ENCODE measurements at regions not wholly inside any gene's neighbourhood (a gene's known extent, or its start where the extent isn't known, plus 50 kb on each side); places are given as distances from the start of the nearest gene placed in this dataset.
"Not testable (repeated sequence)": the region's sequence is repeated elsewhere in the genome, so short reads cannot be mapped to it uniquely, and the experiment has no call there.

- DNase-seq (no peak), ATAC-seq (no peak)
- intact Hi-C loops (cut with DNase I), result no loop called here
These were observed 480.4 kb downstream of the SIPA1L2 start for GRCh38 chr1:232149287-232150201.

- DNase-seq (no peak), ATAC-seq (no peak)
- intact Hi-C loops (cut with DNase I), result no loop called here
These were observed 482.7 kb downstream of the SIPA1L2 start for GRCh38 chr1:232147215-232147614.

DNA sequence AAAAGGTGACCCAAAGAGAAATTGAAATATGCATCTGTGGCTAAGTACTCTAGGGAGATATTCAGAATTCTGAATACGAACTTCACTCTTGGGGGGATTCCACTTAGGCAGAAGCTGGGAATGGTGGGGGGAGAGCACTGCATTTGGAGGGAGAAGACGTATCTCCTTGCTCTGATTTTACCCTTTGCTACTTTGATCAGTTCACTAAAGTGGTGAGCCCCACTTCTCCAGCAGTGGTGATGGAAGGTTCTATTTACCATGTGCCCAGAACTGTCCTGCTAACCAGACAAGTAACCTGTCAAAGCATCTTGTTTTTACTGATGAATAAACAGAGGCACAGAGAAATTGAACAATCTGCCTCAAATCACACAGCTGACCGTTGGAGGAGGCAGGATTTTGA is 483.4 kb downstream of the SIPA1L2 start:
- intact Hi-C loops (cut with DNase I), result no loop called here
- DNase-seq, result no peak
- ATAC-seq, result no peak

- intact Hi-C loops (cut with DNase I), result no loop called here
- DNase-seq (no peak), ATAC-seq (peak in 1 of 2 donors; percentile 24)
These were observed 484.2 kb downstream of the SIPA1L2 start for GRCh38 chr1:232145768-232146167.

DNA sequence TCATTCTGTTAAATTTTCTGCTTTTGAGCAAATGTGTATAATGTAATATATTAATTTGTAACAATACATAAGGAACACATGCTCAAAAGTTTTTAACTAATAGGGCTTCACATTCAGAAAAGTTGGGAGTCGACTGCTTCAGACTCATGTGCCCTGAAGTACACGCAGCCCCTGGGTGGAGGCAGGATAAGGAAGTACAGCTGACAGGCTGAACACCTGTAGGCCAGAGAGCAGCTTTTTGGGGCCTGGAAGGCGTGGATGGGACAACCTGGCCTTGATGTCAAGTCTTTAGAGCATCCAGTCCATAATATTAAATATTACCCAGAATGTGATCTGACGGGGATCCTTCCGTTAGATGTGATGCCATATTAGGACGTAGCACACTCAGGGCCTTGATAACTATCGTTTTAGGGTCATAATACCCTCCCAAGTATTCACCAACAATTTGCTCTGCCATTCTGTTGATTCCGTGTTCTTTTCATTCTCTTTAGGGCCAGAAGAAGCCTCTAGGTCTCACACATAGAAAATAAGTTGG is 485.2 kb downstream of the SIPA1L2 start:
- intact Hi-C loops (cut with DNase I), result no loop called here
- ATAC-seq (no peak), DNase-seq (no peak)

DNA sequence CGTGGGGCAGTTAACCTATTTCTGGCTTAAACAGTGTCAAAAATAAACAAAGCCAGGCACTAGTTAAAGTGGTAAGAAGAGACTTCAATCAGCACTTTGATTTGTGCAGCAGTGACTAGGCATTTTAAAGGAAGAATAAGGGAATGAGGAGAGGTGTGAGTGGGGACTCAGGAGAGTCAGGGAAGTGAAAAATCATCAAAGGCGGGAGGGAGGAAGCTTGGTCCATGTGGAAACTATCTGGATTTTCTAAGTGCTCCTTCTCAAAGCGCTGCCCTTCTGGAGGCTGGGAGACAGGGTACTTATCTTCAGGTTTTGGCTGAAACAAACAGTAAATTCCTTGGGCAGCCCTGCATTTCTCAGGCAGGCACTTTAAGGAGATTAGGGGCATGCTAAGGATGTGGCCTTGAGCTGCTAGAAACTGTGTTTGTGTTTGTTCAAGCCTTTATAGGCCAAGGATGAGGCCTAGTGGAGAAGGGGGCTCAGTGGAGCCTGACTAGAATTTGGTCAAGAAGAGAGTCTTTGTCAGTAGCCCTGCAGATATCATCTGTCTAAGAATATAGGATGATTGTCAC is 486.5 kb downstream of the SIPA1L2 start:
- DNase-seq (no peak), ATAC-seq (peak in 1 of 2 donors; percentile 28)
- intact Hi-C loops (cut with DNase I), result no loop called here

DNA sequence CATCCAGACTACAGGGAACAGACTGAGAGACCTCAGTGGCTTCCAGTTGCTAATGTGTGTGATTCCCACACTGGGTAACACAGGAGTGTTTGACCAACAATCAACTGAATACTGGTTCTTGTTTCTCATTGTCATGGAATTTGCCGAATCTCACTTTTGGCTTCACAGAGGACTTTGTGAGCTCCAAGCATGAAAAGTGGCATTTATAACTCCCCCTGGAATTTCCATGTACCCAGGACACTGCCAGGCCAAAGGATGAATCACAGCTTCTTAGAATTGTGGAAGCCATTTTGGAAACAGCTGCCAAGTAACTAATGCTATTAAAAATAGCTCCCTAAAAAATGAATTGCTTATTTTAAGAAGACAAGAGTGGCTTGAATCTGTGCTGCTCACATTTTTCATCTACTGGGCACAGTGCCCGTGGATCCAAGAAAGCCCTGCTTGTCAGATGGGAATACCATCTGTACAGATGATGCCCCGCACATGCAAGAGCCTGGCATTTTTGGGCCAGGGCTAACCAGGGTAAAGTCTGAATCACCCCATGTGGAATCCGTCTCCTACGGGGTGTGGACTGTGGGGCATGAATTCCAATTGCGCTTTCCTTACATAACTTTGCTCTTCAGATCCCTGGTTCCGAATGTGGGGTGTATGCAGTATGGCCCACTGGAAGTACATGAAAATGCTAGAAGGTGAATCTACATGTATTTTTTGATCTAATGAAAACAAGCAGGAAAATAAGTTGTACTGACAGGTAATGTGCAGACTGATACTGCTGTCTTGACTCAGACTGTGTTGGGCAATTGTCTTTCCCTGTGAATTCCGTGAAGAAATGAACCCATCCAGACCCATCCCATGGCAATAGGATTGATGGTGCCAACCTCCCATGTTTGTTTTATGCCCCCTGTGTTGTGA is 487.3 kb downstream of the SIPA1L2 start:
- ATAC-seq (peak; percentile 84 to 95), DNase-seq (peak; percentile 36)
- intact Hi-C loops (cut with DNase I), result no loop called here

- ATAC-seq; intact Hi-C loops (cut with DNase I); DNase-seq: not testable (repeated sequence)
These were observed 488.8 kb downstream of the SIPA1L2 start for GRCh38 chr1:232141167-232141448.

GRCh38 chr1:232140419-232141166 is 489.3 kb downstream of the SIPA1L2 start:
- intact Hi-C loops (cut with DNase I), result no loop called here
- ATAC-seq, result no peak
- no peak for DNase-seq

- DNase-seq (no peak), ATAC-seq (no peak)
- intact Hi-C loops (cut with DNase I), result no loop called here
These were observed 490.5 kb downstream of the SIPA1L2 start for GRCh38 chr1:232139444-232139843.

DNA sequence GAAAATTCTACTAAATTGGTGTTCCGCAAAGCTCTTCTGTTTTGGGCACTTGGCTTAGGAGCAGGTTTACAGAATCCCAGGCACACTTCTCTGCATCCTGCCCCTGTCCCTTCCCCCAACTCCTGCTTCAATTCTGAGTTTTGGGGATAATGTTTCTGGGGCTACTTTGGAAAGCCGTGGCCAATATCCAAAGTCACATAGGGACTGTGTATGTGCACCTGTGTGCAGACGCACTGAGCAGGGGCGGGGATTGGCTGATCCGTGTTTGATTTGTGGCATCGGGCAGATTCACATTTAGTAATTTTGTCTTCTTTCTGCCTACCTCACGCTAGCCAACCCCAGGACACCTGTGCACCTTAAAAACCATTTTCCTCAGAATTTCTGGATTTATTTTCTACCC is 491.9 kb downstream of the SIPA1L2 start:
- ATAC-seq, result no peak
- intact Hi-C loops (cut with DNase I), result no loop called here
- no peak for DNase-seq

DNA sequence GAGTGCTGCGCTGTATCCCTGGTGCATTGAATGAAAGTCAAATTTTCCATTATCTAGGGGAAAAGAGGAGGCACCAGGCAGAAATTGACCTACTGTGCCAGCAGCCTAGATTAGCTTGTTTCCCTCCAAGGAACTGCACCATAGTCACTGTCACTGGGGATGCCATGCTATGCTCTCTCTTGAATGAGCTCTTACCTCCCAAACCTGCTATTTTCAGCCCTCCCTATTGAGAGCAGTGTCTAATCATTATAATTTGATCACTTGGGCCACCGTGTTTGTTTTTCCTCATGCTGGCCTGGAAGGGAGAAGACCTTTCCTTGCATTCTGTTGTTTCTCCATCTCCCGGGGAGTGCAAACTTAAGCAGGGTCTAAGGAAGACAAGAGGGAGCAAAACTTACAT is 492.9 kb downstream of the SIPA1L2 start:
- no peak for DNase-seq
- intact Hi-C loops (cut with DNase I), result no loop called here

DNA sequence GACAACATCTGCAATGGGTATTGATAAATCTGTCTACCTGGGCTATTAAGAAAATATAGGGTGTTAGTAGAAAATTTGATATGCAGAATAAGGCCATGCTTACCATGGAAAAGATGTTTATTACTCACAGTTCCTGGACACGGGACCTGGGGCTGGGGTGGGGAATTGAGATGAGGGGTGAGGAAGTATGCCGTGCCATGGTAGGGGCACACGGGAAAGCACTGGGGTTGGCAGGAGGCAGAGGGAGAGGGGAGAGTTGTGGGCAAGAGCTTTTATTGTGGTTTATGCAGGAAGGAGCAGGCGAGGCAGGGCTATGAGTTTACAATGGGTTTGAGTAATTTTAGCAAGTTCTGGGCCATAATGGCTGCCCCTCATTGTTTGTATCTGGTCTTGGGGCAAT is 493.8 kb downstream of the SIPA1L2 start:
- intact Hi-C loops (cut with DNase I), result no loop called here
- no peak for DNase-seq
- ATAC-seq, result no peak

More for the DNA sequence above, 492.9 kb downstream of the SIPA1L2 start:
- ATAC-seq, result no peak

DNA sequence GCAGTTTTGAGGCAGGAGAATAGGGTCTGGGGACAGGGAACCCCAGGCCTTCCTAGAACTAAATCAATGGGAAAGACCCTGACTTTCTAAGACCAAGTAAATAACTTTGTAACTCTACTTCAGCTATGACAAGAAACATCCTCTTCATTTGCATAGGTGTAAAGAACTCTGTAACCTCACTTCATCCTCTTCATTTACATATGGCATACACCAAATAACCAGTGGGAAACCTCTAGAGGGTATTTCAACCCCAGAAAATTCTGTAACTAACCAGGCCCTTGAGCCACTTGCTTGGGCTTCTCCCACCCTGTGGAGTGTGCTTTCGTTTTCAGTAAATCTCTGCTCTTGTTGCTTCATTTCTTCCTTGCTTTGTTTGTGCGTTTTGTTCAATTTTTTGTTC is 495.6 kb downstream of the SIPA1L2 start:
- no peak for DNase-seq
- intact Hi-C loops (cut with DNase I), result no loop called here
- ATAC-seq, result no peak

- ATAC-seq, result no peak
These were observed 497.4 kb downstream of the SIPA1L2 start for GRCh38 chr1:232132572-232132971.

DNA sequence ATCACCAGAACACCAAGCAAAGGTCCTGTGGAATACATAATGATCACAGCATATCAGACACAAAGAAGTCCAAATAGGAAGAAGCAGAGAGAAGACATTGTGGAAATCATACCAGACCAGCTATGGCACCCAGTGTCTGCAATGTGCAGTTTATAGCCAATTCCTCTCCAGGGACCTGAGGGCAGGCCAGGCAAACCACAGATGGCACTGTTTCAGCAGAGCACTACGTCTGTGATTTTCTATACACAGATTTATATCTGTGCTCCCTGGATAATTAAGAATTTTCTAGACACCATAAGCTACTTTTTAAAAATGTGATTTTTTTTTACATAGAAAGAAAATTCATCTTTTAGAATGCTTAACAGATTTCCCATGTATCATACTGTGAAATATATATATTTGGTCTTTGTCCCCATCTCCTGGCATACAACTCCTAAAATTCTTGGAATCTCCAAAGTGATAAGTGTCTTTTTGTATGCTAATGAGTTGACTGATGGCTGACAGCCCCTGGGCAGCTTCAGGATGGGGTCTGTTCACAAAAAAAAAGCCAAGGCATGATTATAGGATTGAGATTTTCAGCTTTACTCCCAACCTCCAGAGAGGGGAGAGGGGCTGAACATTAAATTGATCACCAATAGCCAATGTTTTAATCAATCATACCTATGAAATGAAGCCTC is 498.1 kb downstream of the SIPA1L2 start:
- ATAC-seq (no peak), DNase-seq (no peak)
- intact Hi-C loops (cut with DNase I), result no loop called here

More at GRCh38 chr1:232132572-232132971, 497.4 kb downstream of the SIPA1L2 start:
- intact Hi-C loops (cut with DNase I), result no loop called here
- no peak for DNase-seq

- ATAC-seq (no peak), DNase-seq (no peak)
- intact Hi-C loops (cut with DNase I), result no loop called here
These were observed 499.0 kb downstream of the SIPA1L2 start for GRCh38 chr1:232130815-232131480.

GRCh38 chr1:232127190-232127589 is 500.6 kb downstream of the DISC1 start:
- ATAC-seq (no peak), DNase-seq (no peak)
- intact Hi-C loops (cut with DNase I), result no loop called here

Measured in left cardiac atrium (tissue), 4 donors.